Activated CD8-positive, alpha-beta memory T cell treated with anti-CD3 and anti-CD28 coated beads for 36 hours (primary cell): ENCODE measurements at regions not wholly inside any gene's neighbourhood (a gene's known extent, or its start where the extent isn't known, plus 50 kb on each side); places are given as distances from the start of the nearest gene placed in this dataset.

Source experiments
- CTCF ChIA-PET: fragments of 350-600 bp; sonication (Branson Sonifier 250); formaldehyde crosslinking; loops from one replicate; lab custom pipeline; 2021; ENCODE audit warnings: antibody characterized with exemption; lab: Charles Lee
- POLR2A ChIA-PET: fragments of 350-600 bp; sonication (Branson Sonifier 250); formaldehyde crosslinking; loops from one replicate; lab custom pipeline; 2021; ENCODE audit warnings: antibody characterized with exemption; lab: Charles Lee

DNA sequence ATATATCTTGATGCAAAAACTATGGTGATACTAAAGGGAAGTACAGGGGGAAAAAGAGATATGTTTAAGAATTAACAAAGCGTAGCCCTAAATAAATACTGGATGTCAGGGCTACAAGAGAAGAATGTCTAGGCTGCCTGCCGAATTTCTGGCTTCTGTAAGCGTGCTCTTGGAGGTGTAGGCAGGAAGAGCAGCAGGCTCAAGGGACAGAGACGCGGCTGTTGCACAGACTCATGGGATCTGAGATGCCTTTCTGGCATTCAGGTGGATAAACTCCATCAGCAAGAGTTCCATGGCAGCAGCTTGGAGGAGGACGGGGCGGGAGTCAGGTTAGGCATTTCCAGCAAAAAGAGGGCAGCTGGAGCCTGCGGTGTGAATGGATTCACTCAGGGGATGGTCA lies 123.2 kb upstream of the TWIST2 start:
- POLR2A ChIA-PET: no interaction called here
- CTCF ChIA-PET: interaction anchor here (1.1 kb wide), 1 partner anchor 60 kb away, joined by 3 read pairs; no protein-coding TSS in a partner anchor

DNA sequence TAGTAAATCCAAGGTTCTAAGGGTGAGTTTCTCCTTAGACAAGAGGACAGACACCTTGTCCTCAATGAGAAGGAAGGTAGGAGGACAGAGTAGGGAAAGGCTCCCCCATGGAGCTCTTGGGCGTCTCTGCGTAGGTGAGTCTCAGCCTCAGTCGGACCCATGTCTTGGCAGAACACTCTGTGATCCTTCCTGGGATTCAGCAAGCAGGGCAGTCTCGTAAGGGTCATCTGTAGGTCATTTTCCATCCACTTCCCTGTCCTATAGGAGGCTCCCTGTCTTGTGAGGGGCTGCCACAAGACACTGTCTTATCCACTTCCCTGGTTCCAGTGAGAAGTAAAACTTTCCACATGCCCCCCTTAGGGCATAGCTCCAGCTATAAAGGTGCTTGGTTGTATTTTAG lies 122.6 kb upstream of the TWIST2 start:
- ChIA-PET CTCF (no interaction called here), POLR2A (no interaction called here)

DNA sequence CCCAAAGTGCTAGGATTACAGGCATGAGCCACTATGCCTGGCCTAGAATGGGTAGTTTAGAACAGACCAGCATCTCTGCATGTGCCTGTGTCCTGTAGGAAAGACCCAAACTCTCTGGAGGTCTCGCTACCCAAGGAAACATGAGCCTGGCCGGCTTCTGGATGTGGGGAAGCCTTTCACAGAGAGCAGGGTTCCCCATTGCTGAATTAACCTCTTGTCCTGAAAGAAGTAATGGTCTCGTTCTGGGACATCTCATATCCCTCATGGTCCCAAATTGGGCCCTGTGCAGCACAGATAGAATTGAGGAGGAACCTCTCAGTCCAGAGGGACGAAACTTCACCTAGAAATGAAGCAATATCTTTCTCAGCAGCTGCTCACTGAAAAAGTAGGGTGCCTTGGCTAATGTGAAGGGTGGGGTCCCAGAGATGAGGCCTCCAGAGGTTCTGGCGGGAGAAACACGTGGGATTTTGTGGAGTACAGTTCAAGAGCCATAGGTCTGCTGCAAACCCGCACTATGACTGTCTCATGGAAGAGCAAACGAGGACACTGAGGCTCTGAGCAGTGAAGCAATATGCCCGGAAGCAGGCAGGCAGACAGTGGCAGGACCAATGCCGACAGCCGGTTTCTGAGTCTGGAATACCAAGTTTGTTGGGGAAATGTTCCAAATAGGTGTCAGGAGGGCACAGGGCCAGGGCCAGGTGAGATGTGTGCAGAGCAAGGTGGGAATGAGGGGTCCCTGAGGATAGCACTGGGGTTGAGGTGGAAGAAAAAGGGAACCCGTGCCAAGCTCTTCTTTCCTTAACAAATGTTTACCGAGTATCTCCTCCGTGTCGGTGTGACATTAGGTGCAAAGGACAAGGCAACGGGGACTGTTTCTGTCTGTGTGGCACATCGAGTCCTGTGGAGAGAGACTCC lies 121.0 kb upstream of the TWIST2 start:
- ChIA-PET CTCF (no interaction called here), POLR2A (no interaction called here)

GRCh38 chr2:238727585-238728329 lies 120.1 kb upstream of the TWIST2 start:
- ChIA-PET CTCF (no interaction called here), POLR2A (no interaction called here)

DNA sequence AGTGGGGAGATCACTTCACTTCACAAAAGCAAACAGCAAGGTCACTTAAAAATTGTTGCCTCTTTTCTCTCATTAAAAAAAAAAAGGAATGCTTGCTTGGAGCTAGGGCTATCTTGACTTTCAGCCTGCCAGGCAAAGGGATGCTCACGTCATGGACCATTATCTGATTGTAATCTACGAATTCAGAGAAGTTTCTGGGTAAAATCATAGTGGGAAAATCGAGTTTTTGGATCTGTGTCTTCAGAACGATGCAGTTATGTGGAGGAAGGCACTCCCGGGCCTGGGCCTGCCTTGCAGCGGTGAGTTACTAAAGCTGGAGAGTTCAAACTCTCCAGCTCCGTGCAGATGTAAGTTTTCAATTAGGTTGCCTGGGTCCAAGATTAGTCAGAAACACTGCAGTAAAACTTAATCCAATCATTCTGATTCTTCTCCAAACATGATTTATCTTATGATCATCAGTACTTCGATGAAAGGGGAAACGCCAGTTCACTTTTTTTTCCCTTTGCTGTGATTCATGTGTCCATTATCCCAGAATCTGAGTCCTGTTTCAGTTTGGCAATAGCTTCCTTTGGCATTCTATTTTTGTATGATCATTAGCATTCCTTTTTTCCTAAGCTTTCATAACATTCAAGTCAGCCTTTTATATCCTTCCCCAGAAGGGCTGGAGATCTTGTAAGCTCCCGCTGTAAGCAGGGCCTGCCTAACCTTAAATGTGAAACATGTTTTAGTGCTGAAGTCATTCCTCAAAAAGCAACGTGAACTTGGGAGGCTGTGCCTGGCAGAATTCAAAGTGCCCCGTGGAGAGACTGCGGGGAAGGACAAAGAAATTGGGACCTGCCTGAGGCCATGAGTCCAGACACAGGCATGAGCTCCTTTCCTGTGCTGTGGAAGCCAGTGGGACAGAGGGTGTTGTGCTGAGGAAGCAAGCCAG lies 119.3 kb upstream of the TWIST2 start:
- CTCF ChIA-PET: no interaction called here
- POLR2A ChIA-PET: no interaction called here

DNA sequence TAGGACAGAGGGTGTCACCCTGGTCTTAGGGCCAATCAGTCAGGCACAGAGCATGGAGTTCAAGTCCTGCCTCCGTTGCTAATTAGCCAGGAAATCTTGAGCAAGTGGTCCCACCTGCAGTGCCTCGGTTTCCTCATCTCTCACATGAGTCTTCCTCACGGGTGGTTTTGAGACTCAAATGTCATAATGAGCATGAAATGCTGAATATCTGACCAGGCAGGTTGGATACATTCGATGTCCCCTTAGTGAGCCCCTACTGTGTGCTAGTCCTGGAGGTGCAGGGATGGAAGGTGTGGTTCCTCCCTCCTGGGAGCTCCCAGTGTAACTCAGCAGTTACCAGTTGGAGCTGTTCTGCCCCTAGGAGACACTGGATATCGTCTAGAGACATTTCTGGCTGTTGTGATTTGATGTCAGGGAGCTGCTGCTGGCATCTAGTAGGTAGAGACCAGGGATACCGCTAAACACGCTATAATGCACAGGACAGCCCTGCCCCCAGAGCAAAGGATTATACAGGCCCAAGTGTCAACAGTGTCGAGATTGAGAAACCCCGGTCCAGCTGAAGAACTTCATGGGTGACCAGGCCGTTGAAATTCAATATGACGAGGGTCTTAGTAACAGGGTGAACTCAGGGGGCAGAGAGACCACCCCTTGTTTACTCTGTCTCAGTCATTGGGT lies 118.5 kb upstream of the TWIST2 start:
- POLR2A ChIA-PET: no interaction called here
- CTCF ChIA-PET: no interaction called here

- ChIA-PET POLR2A (no interaction called here), CTCF (no interaction called here)
Observed at GRCh38 chr2:238730001-238730669, 117.8 kb upstream of the TWIST2 start.

DNA sequence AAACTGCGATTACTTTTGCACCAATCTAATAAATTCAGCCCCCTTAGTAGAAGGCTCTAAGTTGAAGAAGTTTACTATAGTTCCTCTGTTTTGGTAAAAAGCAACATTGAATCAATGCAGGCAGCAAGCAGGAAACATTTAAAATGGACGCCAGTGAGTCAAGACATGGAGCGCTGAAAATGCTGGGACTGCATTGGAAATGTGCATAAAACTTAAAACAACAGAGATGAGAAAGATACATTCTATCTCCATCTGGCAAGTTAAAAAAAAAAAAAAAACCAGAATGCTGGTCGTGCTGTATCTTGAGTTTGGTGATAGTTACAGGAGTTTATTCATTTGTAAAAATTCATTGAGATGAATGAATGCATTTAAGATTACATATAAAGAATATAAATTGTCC lies 117.0 kb upstream of the TWIST2 start:
- CTCF ChIA-PET: no interaction called here
- POLR2A ChIA-PET: no interaction called here

DNA sequence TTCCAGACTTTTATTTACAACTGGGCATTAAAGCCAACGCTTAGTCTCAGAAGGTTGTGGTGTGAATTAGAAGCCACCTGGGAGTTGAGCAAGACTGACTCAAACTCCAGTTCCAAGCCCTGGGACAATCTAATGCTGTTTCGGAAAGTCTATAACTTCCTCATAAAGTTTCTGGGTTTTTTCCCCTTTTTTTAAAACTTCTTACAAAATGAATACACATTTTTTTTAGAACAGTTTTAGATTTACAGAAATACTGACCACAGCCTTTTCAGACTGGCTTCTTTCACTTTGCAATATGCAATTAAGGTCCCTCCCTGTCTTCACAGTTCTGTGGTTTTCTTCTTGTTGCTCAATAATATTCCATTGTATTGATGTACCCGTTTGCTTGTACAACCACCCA lies 115.9 kb upstream of the TWIST2 start:
- CTCF ChIA-PET: no interaction called here
- POLR2A ChIA-PET: no interaction called here

DNA sequence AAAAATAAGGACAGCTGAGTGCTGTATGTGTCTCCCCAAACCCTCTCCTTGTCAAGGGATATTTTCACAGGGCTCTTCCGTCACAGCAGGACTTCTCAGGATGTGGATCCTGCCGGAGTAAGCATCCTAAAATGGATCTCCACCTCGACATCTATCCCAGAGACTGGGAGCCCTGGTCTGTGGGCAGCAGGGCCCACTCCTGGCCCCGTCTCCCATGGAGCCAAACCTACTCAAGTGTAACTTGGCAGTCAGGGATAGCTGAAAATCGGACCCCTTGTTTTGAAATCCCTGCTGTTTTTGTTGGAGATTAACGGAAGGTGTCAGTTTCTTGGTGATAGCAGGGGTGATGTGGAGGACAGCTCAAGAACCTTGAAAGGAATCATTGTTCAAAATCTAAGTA lies 109.0 kb upstream of the TWIST2 start:
- POLR2A ChIA-PET: no interaction called here
- CTCF ChIA-PET: no interaction called here

- ChIA-PET POLR2A (no interaction called here), CTCF (no interaction called here)
Observed at GRCh38 chr2:238739668-238740067, 108.2 kb upstream of the TWIST2 start.

DNA sequence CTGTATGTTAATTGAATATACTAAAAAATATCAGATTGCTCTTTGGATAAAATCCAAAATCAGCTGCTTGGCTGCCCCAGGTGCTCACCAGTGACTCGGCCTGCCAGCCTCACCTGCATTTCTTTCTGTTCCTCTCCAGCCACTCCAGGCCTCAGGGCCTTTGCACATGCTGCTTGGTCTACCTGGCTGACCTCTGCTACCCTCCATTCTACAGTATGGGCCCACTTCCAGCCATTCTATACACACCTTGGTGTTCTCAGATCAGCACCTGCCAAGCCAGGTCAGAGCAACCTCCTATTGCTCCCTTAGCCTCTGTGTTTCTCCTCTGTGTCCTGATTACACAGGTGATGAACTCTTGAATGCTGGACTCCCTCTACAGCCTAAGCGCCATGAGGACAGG lies 106.6 kb upstream of the TWIST2 start:
- POLR2A ChIA-PET: no interaction called here
- CTCF ChIA-PET: no interaction called here

GRCh38 chr2:238742066-238742465 lies 105.8 kb upstream of the TWIST2 start:
- ChIA-PET CTCF (no interaction called here), POLR2A (no interaction called here)

DNA sequence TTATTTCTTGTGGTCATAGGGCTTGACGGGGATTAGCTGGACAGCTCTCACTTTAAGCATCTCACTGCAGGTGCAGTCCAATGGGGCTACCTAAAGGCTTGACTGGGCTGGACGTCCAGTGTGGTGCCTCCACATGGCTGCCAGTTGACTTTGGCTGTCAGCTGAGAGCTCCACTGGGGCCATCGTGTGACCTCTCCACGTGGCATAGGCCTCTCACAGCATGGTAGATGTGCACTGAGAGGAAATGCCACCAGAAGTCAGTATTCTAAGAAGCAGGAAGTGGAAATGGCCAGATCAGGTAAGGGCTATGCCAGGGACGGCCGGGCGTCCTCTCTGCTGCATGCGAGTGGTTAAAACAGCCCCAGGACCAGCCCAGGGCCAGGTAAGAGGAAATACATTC lies 105.2 kb upstream of the TWIST2 start:
- ChIA-PET POLR2A (no interaction called here), CTCF (no interaction called here)

DNA sequence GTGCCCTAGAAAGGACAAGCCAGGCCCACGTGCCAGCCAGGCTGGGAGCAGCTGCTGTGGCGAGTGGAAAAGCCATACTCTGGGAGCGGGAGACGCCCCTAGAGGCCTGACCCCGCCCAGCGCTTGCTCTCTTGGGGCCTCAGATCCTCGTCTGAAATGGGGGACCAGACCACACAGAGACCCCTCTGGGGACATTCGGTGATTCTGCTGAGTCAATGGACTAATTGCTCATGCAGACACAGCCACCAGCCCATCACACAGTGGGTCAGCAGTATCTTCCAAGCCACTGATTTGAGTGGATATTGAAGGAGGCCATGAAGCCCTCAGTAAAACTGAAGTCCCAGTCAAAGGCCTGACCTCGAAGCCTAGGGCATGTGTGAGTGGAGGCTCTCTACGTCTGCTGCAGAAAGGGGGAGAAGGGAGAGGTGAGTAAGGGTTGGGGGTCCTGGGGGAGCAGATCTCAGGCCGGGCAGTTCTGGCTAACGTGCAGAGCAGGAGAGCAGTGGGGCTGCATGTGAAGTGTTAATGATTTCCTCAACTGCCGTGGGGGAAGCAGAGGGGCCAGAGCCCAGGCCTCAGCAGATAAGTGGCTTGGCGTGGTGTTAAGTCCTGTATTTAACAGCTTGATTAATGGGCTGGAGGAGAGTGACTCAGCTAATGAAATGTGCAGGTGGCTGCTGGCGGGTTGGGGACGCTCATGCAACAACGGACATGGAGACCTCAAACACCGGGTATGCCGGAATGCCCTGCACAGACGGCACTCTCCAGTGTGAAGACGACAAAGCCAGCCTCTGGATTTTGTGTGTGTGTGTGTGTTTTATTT lies 104.4 kb upstream of the TWIST2 start:
- ChIA-PET CTCF (no interaction called here), POLR2A (no interaction called here)

DNA sequence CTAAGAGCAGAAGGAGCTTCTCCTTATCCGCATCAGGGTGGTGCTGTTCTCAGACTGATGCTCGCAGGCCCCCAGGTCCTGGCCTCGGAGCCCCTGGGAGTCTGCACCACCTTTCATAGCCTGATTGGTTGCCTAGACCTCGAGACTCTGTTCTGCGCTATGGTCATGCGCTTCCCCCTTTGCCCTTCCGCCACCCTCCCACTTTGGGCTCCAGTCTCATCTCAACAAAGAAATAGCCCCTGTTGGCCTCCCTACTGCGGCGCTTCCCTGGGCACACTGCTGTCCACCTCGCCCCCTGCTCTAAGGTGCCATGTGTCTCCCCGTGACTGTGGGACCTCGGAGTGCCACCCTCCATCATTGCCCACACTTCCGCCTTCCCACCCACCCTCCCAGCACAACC lies 102.9 kb upstream of the TWIST2 start:
- POLR2A ChIA-PET: no interaction called here
- CTCF ChIA-PET: no interaction called here

- ChIA-PET CTCF (no interaction called here), POLR2A (no interaction called here)
Observed at GRCh38 chr2:238745997-238746396, 101.9 kb upstream of the TWIST2 start.

GRCh38 chr2:238747114-238747513 lies 100.8 kb upstream of the TWIST2 start:
- ChIA-PET POLR2A (no interaction called here), CTCF (interaction anchor here (1.1 kb wide), 1 partner anchor 28 kb away, joined by 3 read pairs; no protein-coding TSS in a partner anchor)
